ENCODE measurements at regions not wholly inside any gene's neighbourhood (a gene's known extent, or its start where the extent isn't known, plus 50 kb on each side); places are given as distances from the start of the nearest gene placed in this dataset.
"Not testable (repeated sequence)": the region's sequence is repeated elsewhere in the genome, so short reads cannot be mapped to it uniquely, and the experiment has no call there.

DNA sequence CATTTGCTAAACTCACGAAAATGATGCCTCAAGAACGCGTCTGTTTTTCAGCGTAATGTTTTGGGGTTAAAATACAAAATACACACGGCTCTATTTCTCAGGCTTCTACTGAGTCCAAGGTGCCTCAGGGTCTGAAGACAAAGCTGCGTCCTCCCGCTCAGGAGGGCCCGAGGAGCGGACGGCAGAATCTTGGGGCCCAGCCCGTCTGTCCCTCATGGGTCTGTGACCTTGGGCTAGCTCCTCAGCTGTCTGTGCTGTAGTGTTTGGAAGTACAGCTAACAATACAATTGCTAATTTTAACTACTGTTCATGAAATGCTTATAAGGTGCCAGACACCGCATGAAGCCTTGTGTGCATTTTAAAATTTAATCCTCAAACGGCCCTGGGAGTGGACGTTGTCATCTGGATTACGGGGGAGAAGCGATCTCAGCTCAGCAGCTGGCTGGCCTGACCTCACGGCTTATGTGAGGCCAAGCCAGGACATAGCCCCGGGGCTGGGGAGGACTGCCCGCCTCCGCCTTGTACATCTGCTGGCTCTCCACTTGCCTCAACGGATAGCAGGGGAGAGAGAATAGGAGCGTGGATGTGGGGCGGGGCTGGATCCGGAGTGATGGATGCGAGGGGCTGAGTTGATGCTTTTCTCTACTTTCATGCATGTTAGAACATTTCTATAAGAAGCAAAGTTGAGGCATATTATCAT, 357.4 kb downstream of the GLRX3 start:
- no peak for DNase-seq

DNA sequence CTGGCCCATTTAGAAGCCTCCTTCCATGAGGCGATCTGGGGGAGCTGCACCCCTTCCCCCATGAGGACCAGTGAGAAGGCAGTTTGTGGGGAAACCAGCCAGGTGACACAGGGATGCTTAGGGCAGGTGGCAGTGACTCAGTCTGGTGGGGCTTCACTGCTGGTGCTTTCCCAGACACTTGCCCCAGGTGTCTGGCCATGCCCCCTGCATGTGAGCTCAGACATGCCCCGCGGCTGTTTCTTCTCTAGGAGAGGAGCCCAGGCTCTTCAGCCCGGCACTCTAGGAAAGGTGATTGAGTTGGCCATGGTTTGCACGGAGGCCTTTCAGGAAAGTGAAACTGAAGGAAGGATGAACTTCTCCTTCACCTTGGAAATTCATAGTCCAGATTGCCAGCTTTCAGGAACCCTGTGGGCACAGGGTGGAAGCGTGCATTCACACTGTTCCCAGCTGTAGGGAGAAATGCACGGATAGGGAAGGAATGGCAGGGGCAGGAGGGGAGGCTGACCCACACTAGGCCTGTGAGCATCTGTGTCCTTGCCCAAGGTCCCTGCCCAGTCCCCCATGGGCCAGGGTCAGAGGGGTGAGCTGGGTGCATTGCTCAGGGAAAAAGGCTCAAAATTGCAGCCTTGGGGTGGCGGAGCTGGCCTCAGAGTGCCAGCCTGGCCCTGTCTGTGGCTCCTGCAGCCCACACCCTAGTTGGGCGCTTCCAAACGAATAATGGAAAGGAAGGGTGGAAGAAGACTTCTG, 359.1 kb downstream of the GLRX3 start:
- no peak for DNase-seq

DNA sequence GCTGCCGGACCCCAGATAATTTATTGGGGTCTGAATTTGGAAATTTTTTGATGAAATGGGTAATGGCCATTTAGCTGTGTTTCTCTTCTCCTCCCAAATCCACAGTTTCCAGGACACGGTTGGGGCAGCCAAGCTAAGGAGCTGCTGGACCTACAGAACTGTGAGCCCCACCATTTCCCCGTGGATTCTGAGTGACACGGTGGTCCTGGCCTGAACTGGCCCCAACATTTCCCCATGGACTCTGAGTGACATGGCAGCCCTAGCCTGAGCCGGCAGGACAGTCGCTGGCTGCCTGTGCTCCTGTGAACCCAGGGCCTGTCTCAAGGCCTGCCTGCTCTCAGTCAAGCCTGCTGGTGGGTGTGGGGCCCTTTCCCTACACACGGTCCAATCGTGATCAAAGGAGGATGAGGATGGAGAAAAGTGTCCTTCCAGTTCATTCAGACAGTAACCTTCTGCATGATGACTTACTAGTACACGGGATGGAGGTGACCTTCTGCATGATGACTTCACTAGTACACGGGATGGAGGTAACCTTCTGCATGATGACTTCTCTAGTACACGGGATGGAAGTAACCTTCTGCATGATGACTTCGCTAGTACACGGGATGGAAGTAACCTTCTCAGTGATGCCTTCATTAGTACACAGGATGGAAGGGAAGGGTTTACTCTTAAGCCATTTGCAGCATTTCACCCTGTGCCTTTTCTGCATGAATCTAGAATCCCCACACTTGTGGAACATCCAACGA, 359.9 kb downstream of the GLRX3 start:
- DNase-seq = no peak

DNA sequence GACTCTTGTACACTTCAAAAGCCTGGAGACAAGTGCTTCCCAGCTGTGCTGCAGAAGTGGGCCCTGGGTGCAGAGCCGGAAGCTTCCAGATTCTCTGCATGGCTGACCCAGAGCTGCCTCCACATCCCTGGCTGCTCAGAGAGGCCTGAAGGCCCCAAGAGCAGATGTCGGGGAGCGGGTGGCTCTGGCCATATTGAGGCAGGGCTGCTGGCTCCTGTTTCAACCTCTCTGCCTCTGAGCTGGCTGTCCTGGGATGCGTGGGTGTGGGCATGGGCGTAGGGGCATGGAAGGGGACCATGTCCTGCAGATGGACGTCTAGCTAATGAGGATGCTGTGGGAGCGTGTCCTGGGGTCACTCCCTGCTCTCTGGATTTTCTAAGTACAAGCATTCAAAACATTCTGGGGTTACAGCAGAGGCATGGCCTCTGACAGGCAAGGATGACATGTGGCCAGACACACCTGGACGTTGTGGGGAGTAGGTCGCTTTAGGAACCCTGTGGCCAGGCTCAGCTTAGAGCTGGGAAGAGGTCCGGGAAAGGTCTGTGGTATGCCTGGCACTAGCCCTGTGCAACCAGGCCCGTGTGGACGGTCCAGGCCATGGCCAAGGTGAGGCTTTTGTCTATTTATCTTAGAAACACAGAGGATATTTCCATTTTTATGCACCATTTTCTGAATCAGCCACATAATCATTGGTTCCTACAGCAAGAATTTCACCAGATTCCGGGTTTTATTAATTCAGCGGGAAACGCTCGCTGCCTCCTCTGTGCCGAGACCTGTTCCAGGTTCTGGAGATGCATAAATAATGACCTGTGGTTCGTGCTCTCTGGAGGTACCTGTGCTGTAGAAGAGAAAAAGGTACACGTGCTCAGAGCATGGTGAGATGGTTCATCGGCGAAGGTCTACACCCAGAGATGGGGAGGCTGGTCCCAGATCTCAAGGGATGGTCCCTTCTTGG, 361.1 kb downstream of the GLRX3 start:
- DNase-seq = no peak

DNA sequence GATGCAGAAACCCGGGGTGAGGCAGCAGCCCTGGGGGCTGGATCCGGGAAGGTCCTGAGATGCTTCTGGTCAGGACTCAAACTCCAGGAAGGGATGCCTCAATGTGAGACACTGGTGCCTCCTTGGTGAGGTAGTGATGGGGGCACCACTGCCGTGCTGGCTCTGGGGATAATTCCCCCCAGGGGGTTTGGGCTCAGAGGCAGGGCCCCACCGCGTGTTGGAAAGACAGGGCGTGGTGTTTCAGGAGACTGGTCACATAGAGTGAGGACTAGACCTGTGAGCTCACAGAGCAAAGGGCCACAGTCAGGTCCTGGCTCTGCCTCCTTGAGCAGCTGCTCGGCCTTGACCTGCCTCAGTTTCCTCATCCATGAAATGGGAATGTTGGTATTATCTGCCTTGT, 361.9 kb downstream of the GLRX3 start:
- no peak for DNase-seq

DNA sequence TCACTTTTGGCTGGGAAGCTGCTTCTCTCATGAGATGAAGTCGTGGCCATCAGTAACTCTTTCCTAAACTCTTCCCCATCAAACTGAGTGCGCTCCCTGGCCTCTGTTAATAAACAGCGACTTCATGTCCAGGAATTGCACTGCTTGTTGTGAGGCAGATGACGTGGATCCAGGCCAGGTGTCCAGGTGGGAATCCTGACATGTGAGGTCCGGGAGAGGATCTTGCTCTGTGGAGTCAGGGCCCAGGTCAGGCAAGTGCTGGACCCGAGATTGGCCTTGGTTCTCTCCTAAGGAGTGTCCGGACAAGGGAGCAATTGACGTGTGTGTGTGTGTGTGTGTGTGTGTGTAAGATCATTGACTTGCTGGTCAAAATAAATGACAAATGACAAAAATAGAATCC, 362.7 kb downstream of the GLRX3 start:
- DNase-seq = no peak

DNA sequence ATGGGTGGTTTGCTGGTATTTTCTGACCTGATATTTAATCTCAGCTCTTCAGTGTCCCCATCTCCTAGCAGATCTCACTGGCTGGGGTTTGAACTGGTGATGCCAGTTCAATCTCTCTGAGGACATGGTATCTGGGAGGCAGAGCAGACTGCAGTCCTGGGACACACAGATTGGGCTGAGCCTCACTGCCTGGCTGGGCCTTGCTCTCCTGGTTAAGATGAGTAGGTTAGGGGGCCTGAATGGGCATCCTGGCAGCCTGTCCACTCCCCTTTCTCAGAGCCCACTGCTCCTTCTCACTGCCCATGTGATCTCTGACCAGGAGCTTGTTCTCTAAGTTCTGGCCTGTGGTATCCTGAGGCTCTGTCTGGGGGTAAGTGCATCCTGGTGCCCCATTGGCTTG, 363.4 kb downstream of the GLRX3 start:
- no peak for DNase-seq

DNA sequence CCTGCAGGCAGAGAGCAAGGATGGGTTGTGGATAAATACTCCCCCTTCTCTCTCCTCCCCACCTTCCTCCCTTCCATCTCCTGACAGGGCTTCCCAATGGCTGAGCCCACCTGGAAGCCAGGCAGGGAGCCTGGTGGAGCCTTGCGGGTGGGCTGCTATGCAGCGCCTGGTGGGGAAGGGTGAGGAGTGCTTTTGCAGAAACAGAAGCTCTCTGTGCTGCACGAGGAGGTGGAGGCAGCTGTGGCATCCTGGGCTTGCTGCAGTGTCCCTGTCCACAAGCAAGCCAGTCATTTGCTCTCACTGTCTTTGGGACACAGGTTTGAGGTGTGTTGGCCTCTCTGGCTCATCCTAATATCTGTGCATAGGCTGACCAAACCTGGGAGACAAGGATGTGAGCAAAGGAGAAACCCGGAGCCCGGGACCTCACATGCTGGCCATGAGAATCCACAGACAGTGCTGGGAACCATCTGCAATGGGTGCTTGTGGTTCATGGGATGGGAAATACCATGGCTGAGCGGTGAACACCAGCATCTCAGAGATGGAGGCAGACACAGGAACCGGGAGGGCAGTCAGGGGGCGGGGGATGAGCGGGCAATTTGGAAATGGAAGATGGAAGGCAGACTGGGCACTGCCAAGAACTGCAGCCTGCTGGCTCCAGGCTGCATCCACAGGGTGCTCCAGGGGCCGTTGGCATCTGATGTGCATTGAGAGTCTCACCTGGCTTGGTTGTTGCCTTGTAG, 364.2 kb downstream of the GLRX3 start:
- no peak for DNase-seq

DNA sequence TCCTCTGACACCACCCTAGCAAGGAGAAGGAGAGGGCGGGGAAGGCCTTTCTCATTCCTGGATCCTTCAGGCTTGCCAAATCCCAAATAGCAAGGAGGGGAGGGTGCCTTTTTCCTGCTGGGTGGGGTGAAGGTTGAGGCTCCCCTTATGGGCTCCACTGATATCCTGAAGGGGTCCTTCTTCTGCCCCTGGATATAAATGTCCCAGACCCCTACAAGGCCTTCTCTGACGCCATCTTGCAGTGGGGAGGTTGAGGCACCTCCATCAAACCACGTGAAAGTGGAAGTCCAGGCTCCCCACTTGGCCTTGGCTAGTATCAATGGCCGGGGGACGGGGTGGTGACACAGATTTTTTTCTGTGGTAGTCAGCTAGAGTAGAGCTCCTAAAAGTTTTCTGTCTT, 371.3 kb downstream of the GLRX3 start:
- DNase-seq = no peak

DNA sequence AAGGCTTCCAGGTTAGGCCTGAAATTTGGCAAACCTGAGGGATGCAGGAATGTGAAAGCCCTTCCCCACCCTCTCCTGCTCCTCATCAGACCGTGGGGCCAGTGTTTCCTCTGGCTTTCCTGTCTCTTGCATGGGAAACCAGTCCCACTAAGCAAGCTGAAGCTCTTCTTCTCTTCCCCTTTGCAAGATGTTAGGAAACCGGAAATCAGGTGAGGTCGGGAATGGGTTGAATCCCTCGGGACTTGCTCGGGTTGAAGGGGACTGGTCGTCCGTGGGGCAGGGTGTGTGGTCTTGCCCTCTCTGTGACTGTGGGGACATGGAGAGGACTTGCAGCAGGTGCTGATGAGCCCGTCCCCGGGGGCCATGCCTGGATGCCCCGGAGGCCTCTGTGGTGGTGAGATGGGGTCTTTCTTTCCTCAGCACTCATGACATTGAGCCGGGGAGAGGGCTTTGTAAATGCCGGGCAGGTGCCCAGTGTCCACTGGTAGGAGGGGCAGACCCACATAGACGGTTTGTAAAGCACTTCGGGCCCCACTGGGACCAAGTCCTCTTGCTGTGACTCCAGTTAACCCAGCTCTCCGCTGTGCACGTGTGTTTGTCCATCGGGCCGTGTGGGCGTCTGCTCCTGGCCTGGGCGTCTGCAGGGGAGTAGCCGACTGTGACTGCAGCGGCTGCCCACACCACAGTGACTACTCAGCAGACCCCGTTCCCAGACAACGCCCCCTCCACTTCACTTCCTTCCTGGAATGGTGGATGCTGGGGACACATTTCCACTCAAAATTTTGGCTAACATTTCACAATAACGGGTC, 373.9 kb downstream of the GLRX3 start:
- no peak for DNase-seq

DNA sequence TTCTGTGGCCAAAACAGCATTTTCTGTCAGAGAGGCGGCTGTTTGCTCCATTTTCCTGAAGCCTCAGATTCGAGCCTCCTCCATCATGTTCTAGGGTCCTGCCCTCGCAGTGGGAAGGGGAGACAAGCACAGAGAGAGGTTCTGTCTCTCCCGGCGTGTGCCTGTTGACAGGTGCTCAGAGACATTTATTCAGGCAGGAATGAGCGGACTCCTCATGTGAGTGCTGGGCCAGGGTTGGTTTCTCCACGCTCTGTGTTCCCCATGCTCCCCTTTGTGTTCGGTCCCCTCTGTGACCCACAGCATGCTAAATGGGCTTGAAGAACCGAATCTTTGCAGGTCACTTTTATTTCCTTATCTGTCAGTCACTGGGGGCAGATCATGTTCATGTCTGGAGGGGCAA, 374.6 kb downstream of the GLRX3 start:
- no peak for DNase-seq

DNA sequence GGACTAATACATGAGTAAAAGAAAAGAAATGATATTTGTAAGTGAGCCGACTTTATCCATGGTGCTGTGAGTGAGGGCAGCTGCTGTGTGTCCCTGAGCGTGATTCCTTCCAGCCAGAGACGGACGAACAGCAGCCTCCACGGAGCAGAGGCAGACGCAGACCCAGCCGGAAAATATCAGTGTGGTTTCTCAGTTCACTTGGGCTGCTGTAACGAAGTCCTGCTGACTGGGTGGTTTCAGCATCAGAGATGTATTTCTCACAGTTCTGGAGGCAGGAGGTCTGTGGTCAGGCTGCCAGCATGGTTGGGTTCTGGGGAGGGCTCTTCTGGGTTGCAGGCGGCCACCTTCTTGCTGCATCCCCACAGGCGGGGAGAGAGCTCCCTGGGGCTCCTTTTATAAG, 375.6 kb downstream of the GLRX3 start:
- DNase-seq = no peak

DNA sequence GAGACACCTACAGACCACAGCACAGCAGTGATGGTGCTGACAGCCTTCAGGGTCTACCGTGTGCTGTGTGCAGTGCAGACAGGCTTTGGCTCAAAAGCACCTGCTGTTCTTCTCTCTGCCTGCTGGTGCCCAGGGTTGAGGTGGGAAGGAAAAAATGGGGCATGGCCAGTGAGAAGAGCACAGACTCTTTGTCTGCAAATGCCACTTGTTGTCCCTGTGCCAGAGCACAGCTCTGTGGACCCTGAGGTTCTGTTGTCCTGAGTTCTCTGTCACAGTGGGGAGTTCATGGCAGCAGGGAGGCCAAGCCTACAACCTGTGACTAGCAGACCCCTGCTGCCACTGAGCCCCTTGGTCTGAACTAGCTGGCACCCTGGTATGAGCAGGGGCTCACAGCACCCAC, 376.7 kb downstream of the GLRX3 start:
- DNase-seq = no peak

DNA sequence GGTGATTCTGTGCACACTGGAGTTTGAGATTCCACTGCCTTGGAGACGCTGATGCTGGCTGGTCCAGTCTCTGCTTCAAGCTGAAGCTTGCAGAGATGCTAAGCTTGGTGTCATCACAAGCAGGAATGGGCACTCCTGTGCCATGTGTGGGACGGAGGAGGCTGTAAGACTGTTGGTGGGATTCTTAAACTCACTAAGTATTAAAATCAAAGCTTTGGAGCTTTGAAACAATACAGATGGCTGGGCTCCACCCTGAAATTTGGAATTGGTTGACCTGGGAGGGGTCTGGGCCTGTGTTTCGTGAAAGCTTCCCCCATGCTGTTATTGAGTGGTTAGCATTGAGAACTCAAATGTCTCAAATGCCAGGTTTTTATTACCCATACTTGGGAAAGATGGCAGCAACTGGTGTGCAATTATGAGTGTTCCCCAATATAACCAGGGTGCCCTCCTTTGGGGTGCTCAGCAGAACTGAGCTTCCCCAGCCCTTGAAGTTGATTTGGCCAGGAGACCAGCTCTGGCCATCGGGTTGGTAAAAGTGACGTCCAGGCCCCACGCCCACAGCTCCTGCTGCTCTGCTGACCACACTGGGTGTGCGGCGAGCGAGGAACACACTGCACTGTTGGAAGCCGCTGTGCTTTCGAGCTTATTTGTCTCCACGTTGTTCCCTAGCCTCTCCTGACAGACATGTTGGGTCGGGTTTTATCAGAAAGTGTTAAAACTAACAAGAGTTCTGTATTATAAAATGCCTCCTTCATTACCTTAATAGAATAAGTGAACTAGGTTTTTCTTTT, 377.7 kb downstream of the GLRX3 start:
- no peak for DNase-seq

DNA sequence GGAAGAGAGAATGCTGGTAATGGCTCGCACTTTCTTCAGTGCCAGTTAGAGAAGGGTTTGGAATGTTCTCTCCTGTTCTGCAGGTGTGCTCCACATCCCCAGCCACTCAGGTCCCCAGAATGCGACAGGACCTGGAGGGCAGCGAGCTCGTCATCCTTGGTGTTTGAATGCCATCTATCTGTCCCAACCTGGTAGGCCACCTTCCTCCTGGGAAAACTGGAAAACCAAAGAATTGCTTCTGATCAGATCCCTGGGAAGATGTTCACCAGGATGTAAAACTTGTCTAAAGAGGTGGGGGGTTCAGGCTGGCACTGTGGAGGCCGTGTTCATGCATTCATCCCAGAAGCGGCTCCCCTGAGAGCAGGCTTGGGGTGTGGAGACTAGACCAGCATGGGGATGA, 379.5 kb downstream of the GLRX3 start:
- DNase-seq = no peak

DNA sequence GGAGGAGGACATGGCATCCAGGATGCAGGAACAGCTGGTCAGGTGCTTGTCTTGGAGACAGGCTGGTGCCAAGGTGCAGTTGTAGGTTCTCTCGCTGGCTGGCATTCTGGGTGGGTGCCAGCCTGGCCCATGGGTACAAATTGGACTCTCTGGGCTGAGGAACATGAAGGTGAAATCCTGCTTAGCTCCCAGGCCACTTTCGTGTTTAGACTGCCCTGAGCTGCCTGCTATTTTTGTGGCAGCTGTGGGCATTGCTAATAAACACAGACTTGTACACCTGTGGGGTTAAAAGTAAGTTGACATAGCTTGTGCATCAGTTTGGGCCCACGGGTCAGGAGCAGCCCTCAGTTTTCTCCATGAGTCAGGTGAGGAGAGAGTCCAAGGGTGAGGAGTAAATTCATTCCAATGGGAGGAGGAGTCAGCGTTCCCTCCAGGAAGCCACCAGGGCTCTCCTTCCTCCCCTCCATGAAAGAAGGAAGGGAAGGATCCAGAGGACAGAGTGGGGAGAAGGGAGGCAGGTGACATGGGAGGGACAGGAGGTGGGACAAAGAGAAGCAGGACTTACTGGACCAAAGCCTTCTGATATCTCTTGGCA, 380.0 kb downstream of the GLRX3 start:
- DNase-seq = no peak

DNA sequence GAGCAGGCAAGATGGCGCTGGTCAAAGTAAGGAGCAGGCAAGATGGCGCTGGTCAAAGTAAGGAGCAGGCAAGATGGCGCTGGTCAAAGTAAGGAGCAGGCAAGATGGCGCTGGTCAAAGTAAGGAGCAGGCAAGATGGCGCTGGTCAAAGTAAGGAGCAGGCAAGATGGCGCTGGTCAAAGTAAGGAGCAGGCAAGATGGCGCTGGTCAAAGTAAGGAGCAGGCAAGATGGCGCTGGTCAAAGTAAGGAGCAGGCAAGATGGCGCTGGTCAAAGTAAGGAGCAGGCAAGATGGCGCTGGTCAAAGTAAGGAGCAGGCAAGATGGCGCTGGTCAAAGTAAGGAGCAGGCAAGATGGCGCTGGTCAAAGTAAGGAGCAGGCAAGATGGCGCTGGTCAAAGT, 382.7 kb downstream of the GLRX3 start:
- DNase-seq = not testable (repeated sequence)

DNA sequence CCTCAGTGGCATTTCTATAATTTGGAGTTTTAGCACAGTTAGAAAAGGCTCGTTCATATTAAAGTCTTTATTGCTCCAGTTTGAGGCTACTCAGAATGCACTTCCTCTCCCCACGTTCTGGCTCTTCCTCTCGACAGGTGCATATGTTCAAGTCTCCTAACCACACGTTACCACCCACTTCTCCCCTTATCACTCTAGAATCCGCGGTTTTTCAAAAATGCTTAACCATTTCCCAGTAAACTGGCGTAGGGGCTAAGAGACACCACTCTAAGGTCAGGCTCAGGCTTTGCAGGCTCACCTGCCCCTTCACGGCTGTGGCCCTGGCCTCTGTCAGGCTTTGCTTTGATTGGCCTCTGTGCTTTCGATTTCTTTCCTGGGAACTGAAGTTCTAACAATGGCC, 383.6 kb downstream of the GLRX3 start:
- no peak for DNase-seq

DNA sequence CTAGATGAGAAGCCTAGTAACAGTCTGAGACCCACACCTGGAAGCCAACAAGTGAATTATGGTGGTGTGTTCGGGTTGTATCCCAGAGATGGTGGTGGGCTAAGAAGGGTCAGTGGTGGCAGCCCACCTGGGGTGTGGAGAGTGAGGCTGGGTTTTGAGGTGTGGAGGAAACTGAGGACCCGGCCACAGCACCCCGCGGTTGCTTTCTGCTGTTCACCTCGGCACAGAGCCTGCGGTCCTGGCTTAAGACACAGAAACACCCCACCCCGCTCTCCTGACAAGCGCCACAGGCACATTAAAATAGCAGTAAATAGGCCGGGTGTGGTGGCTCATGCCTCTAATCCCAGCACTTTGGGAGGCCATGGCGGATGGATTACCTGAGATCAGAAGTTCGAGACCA, 395.1 kb downstream of the GLRX3 start:
- no peak for DNase-seq

DNA sequence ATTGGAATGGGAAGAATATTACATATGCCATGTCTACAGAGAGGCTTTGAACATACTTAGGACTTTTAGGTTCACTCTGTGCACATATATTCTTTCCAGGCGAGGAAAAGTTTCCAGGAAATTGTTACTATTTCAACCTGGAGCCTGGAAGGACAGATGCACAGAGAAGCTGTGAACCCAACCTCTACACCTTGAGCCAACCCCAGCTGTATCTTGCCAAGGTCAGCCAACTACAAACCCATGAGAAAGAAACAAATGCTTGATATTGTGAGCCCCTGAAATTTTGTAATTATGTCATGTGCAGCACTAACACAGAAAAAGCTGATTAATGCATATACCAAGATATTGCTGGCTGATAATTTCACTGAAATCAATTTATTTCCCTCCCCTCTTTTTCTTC, 404.9 kb downstream of the GLRX3 start:
- no peak for DNase-seq

All from activated CD4-positive, alpha-beta T cell treated with anti-CD3 and anti-CD28 coated beads for 48 hours (primary cell).